GM23338 (cell line): ENCODE measurements at regions not wholly inside any gene's neighbourhood (a gene's known extent, or its start where the extent isn't known, plus 50 kb on each side); places are given as distances from the start of the nearest gene placed in this dataset.

Experiments used
- ATAC-seq: fragments of 200-7000 bp; cut with Tn5 transposase; 3 replicates; pipeline ENCODE4 v1.9.1; 2020
- DNase-seq: peaks from one replicate; pipeline ENCODE4 v3.0.0-alpha.2; 2015; ENCODE audit warnings: low spot score
- H2AFZ ChIP-seq: fragments of 200-600 bp; sonication (generic); 2 replicates; pipeline ENCODE4 v1.8.0; 2016; ENCODE audit warnings: antibody characterized with exemption, mild to moderate bottlenecking, moderate library complexity
- H3F3A ChIP-seq: fragments of 200-600 bp; sonication (generic); replicated peaks from 2 replicates; pipeline ENCODE4 v1.8.0; 2017; ENCODE audit warnings: antibody characterized with exemption, mixed run types, low read depth
- H3K27ac ChIP-seq: fragments of 200-600 bp; sonication (generic); 2 replicates; pipeline ENCODE4 v1.6.1; 2016; ENCODE audit warnings: low read depth
- H3K27me3 ChIP-seq: fragments of 200-600 bp; sonication (generic); 2 replicates; pipeline ENCODE4 v1.8.0; 2016; ENCODE audit warnings: mild to moderate bottlenecking, mixed run types, moderate library complexity; ENCODE audit not compliant: insufficient read depth
- H3K36me3 ChIP-seq: fragments of 200-600 bp; sonication (generic); 2 replicates; pipeline ENCODE4 v1.8.0; 2016; ENCODE audit warnings: mild to moderate bottlenecking; ENCODE audit not compliant: insufficient read depth
- H3K4me1 ChIP-seq: fragments of 200-600 bp; sonication (generic); 2 replicates; pipeline ENCODE4 v1.8.0; 2016; ENCODE audit warnings: mild to moderate bottlenecking, moderate library complexity; ENCODE audit not compliant: insufficient read depth
- H3K4me2 ChIP-seq: fragments of 200-600 bp; sonication (generic); 2 replicates; pipeline ENCODE4 v1.7.1; 2017; ENCODE audit warnings: mixed run types
- H3K4me3 ChIP-seq: fragments of 200-600 bp; sonication (generic); 2 replicates; pipeline ENCODE4 v1.6.1; 2016; ENCODE audit warnings: mixed run types
- H3K79me2 ChIP-seq: fragments of 200-600 bp; sonication (generic); replicated peaks from 2 replicates; pipeline ENCODE4 v1.8.0; 2017; ENCODE audit warnings: mild to moderate bottlenecking; ENCODE audit not compliant: insufficient read depth
- H3K9me2 ChIP-seq: fragments of 200-600 bp; sonication (generic); 2 replicates; pipeline ENCODE4 v1.8.0; 2017; ENCODE audit not compliant: insufficient read depth
- H4K20me1 ChIP-seq: fragments of 200-600 bp; sonication (generic); replicated peaks from 2 replicates; pipeline ENCODE4 v1.8.0; 2017; ENCODE audit warnings: mild to moderate bottlenecking; ENCODE audit not compliant: insufficient read depth
- H3K27ac Mint-ChIP-seq: 2 replicates; pipeline ENCODE4 v1.8.0; 2020; ENCODE audit warnings: inconsistent platforms, mild to moderate bottlenecking, moderate library complexity, mixed read lengths
- H3K27me3 Mint-ChIP-seq: 3 replicates; pipeline ENCODE4 v1.8.0; 2022; ENCODE audit warnings: low read depth, mild to moderate bottlenecking, moderate library complexity, mixed read lengths, inconsistent platforms; ENCODE audit not compliant: insufficient read depth, poor library complexity
- H3K36me3 Mint-ChIP-seq: 3 replicates; pipeline ENCODE4 v1.8.0; 2021; ENCODE audit warnings: low read depth, mild to moderate bottlenecking, inconsistent platforms, moderate library complexity, mixed read lengths
- H3K4me1 Mint-ChIP-seq: 3 replicates; pipeline ENCODE4 v1.8.0; 2020; ENCODE audit warnings: mild to moderate bottlenecking, inconsistent platforms, mixed read lengths
- H3K4me3 Mint-ChIP-seq: 3 replicates; pipeline ENCODE4 v1.8.0; 2021; ENCODE audit warnings: moderate library complexity, mild to moderate bottlenecking, inconsistent platforms, mixed read lengths
- H3K9me3 Mint-ChIP-seq: 3 replicates; pipeline ENCODE4 v1.8.0; 2020; ENCODE audit warnings: moderate library complexity, mild to moderate bottlenecking, inconsistent platforms, mixed read lengths
- EZH2phosphoT487 ChIP-seq: fragments of 200-600 bp; sonication (generic); IDR thresholded peaks from one replicate; pipeline ENCODE4 v1.8.1; 2018; ENCODE audit warnings: antibody characterized with exemption; ENCODE audit not compliant: unreplicated experiment
- POLR2AphosphoS5 ChIP-seq: IDR thresholded peaks from 2 replicates; pipeline ENCODE4 v1.6.1; 2016; ENCODE audit warnings: antibody characterized with exemption, low read depth
- STAT1 ChIP-seq: IDR thresholded peaks from one replicate; pipeline ENCODE4 v1.6.1; 2016; ENCODE audit warnings: antibody characterized with exemption; ENCODE audit not compliant: unreplicated experiment
- ZNF114 ChIP-seq: fragments of 250-450 bp; sonication (Bioruptor Pico); IDR thresholded peaks from 2 replicates; pipeline ENCODE4 v1.5.0; 2020; ENCODE audit warnings: mild to moderate bottlenecking, moderate library complexity
- ZNF331 ChIP-seq: fragments of 250-450 bp; sonication (Bioruptor Pico); IDR thresholded peaks from 2 replicates; pipeline ENCODE4 v1.5.0; 2020; ENCODE audit warnings: low read depth, mild to moderate bottlenecking, moderate library complexity
- TF ChIP-seq, protein P1 (sequence below): IDR thresholded peaks from one replicate; pipeline ENCODE4 v1.6.1; 2018; ENCODE audit warnings: antibody characterized with exemption; ENCODE audit not compliant: unreplicated experiment
- TF ChIP-seq, protein P2 (sequence below): IDR thresholded peaks from 2 replicates; pipeline ENCODE4 v1.6.1; 2016; ENCODE audit warnings: antibody characterized with exemption
- TF ChIP-seq, protein P3 (sequence below): fragments of 250-450 bp; sonication (Bioruptor Pico); IDR thresholded peaks from 2 replicates; pipeline ENCODE4 v1.5.0; 2020; ENCODE audit warnings: mild to moderate bottlenecking, moderate library complexity

DNA sequence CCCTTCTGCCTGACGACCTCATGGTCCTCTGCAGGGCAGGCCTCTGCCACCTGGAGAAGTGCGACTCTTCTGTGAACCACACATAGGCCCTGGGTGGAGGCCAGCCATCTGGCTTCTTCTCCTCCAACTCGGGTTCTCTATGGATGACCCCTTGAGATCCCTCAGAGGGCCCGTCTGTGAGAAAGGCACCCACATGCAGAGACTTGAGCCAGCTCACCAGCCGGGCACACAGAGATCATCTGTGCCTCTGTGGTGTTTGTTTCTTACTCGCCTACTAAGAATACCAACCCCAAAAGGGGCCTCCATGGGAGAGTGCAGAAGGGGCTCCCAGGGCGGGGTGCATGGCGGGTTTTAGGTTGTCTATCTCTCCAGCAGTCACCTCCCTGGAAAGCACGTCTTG is 176.5 kb upstream of the SALL3 start (continued):
- TF ChIP-seq, protein P1, sequence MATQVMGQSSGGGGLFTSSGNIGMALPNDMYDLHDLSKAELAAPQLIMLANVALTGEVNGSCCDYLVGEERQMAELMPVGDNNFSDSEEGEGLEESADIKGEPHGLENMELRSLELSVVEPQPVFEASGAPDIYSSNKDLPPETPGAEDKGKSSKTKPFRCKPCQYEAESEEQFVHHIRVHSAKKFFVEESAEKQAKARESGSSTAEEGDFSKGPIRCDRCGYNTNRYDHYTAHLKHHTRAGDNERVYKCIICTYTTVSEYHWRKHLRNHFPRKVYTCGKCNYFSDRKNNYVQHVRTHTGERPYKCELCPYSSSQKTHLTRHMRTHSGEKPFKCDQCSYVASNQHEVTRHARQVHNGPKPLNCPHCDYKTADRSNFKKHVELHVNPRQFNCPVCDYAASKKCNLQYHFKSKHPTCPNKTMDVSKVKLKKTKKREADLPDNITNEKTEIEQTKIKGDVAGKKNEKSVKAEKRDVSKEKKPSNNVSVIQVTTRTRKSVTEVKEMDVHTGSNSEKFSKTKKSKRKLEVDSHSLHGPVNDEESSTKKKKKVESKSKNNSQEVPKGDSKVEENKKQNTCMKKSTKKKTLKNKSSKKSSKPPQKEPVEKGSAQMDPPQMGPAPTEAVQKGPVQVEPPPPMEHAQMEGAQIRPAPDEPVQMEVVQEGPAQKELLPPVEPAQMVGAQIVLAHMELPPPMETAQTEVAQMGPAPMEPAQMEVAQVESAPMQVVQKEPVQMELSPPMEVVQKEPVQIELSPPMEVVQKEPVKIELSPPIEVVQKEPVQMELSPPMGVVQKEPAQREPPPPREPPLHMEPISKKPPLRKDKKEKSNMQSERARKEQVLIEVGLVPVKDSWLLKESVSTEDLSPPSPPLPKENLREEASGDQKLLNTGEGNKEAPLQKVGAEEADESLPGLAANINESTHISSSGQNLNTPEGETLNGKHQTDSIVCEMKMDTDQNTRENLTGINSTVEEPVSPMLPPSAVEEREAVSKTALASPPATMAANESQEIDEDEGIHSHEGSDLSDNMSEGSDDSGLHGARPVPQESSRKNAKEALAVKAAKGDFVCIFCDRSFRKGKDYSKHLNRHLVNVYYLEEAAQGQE = no peak
- TF ChIP-seq, protein P2, sequence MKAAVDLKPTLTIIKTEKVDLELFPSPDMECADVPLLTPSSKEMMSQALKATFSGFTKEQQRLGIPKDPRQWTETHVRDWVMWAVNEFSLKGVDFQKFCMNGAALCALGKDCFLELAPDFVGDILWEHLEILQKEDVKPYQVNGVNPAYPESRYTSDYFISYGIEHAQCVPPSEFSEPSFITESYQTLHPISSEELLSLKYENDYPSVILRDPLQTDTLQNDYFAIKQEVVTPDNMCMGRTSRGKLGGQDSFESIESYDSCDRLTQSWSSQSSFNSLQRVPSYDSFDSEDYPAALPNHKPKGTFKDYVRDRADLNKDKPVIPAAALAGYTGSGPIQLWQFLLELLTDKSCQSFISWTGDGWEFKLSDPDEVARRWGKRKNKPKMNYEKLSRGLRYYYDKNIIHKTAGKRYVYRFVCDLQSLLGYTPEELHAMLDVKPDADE = no peak
- TF ChIP-seq STAT1 (no peak), EZH2phosphoT487 (no peak)

DNA sequence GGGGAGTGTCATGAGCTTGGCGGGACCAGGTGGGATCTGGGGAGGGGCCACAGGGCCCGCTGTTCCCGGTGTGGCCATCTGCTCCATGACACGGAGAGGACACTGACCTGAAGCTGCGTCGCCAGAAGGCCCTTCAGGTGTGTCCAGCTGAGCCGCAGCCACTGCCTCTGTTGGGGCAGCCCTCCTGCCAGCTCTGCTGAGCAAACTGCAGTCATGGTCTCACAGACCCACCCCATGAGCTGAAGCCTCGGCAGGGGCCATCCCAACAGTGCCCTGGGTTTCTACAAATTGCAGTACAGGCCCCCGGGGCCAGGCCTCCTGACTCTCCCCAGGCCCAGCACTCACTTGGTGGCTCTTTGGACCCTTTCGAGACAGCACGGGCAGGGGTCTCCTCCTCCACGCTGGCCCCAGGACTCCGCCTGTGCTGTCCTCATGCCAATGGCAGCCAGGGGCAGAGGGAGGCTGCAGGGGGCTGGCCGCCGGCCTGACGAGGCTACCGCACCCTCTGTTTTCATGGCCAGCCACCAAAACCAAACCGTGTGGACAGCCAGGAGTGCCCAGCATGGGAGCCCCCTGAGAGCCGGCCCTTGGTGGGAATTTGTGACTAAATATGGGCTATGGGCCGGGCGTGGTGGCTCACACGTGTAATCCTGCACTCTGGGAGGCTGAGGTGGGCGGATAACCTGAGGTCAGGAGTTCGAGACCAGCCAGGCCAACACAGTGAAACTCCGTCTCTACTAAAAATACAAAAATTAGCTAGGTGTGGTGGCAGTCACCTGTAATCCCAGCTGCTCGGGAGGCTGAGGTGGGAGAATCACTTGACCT is 175.2 kb upstream of the SALL3 start:
- Histone ChIP-seq H3K4me1 (no peaks in the 10 kb centered on the region), H3K4me2 (no peak overlapping the region), H2AFZ (no peak overlapping the region), H3K79me2 (no peaks in the 10 kb centered on the region), H3K27ac (no peak overlapping the region), H3K4me3 (no peak overlapping the region), H3K36me3 (no peaks in the 10 kb centered on the region), H4K20me1 (no peaks in the 10 kb centered on the region), H3K9me2 (no peaks in the 10 kb centered on the region), H3F3A (no peaks in the 10 kb centered on the region), H3K27me3 (no peaks in the 10 kb centered on the region)
- Mint-ChIP-seq H3K9me3 (peaks cover 98% of the 10 kb centered on the region), H3K27ac (no peak overlapping the region), H3K4me1 (no peaks in the 10 kb centered on the region), H3K27me3 (peaks cover 8% of the 10 kb centered on the region), H3K36me3 (peaks cover 40% of the 10 kb centered on the region), H3K4me3 (no peak overlapping the region)
- DNase-seq (no peak), ATAC-seq (no peak)
- TF ChIP-seq POLR2AphosphoS5 (no peak), ZNF114 (no peak), EZH2phosphoT487 (no peak), ZNF331 (CRISPR knock-in tag) (no peak)
- TF ChIP-seq, protein P3, sequence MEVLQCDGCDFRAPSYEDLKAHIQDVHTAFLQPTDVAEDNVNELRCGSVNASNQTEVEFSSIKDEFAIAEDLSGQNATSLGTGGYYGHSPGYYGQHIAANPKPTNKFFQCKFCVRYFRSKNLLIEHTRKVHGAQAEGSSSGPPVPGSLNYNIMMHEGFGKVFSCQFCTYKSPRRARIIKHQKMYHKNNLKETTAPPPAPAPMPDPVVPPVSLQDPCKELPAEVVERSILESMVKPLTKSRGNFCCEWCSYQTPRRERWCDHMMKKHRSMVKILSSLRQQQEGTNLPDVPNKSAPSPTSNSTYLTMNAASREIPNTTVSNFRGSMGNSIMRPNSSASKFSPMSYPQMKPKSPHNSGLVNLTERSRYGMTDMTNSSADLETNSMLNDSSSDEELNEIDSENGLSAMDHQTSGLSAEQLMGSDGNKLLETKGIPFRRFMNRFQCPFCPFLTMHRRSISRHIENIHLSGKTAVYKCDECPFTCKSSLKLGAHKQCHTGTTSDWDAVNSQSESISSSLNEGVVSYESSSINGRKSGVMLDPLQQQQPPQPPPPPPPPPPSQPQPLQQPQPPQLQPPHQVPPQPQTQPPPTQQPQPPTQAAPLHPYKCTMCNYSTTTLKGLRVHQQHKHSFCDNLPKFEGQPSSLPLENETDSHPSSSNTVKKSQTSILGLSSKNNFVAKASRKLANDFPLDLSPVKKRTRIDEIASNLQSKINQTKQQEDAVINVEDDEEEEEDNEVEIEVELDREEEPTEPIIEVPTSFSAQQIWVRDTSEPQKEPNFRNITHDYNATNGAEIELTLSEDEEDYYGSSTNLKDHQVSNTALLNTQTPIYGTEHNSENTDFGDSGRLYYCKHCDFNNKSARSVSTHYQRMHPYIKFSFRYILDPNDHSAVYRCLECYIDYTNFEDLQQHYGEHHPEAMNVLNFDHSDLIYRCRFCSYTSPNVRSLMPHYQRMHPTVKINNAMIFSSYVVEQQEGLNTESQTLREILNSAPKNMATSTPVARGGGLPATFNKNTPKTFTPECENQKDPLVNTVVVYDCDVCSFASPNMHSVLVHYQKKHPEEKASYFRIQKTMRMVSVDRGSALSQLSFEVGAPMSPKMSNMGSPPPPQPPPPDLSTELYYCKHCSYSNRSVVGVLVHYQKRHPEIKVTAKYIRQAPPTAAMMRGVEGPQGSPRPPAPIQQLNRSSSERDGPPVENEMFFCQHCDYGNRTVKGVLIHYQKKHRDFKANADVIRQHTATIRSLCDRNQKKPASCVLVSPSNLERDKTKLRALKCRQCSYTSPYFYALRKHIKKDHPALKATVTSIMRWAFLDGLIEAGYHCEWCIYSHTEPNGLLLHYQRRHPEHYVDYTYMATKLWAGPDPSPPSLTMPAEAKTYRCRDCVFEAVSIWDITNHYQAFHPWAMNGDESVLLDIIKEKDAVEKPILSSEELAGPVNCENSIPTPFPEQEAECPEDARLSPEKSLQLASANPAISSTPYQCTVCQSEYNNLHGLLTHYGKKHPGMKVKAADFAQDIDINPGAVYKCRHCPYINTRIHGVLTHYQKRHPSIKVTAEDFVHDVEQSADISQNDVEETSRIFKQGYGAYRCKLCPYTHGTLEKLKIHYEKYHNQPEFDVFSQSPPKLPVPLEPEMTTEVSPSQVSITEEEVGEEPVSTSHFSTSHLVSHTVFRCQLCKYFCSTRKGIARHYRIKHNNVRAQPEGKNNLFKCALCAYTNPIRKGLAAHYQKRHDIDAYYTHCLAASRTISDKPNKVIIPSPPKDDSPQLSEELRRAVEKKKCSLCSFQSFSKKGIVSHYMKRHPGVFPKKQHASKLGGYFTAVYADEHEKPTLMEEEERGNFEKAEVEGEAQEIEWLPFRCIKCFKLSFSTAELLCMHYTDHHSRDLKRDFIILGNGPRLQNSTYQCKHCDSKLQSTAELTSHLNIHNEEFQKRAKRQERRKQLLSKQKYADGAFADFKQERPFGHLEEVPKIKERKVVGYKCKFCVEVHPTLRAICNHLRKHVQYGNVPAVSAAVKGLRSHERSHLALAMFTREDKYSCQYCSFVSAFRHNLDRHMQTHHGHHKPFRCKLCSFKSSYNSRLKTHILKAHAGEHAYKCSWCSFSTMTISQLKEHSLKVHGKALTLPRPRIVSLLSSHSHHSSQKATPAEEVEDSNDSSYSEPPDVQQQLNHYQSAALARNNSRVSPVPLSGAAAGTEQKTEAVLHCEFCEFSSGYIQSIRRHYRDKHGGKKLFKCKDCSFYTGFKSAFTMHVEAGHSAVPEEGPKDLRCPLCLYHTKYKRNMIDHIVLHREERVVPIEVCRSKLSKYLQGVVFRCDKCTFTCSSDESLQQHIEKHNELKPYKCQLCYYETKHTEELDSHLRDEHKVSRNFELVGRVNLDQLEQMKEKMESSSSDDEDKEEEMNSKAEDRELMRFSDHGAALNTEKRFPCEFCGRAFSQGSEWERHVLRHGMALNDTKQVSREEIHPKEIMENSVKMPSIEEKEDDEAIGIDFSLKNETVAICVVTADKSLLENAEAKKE (CRISPR knock-in tag) = no peak
- TF ChIP-seq, protein P1 = no peak
